OCI-LY1 (cell line): ENCODE measurements at regions not wholly inside any gene's neighbourhood (a gene's known extent, or its start where the extent isn't known, plus 50 kb on each side); places are given as distances from the start of the nearest gene placed in this dataset.

ENCODE experiments used
- H2AFZ ChIP-seq: fragments of 200-600 bp; sonication (generic), shearing (Covaris generic); 2 replicates; pipeline ENCODE4 v1.6.0; 2014; ENCODE audit warnings: antibody characterized with exemption, mild to moderate bottlenecking, low read length
- H3F3A ChIP-seq: fragments of 200-600 bp; sonication (generic), shearing (Covaris generic); 2 replicates; pipeline ENCODE4 v1.6.0; 2014; ENCODE audit warnings: mild to moderate bottlenecking, antibody characterized with exemption, low read length, moderate library complexity; ENCODE audit not compliant: insufficient read depth
- H3K27ac ChIP-seq: fragments of 200-600 bp; sonication (generic); 2 replicates; pipeline ENCODE4 v1.5.1; 2014; ENCODE audit warnings: low read length, mixed run types, mild to moderate bottlenecking, low read depth; ENCODE audit not compliant: poor library complexity, severe bottlenecking
- H3K27me3 ChIP-seq: fragments of 200-600 bp; sonication (generic); 2 replicates; pipeline ENCODE4 v1.6.0; 2014; ENCODE audit warnings: antibody characterized with exemption, mild to moderate bottlenecking, low read length, moderate library complexity; ENCODE audit not compliant: insufficient read depth
- H3K36me3 ChIP-seq: fragments of 200-600 bp; sonication (generic); 2 replicates; pipeline ENCODE4 v1.6.1; 2014; ENCODE audit warnings: mild to moderate bottlenecking, antibody characterized with exemption, low read length, moderate library complexity, mixed read lengths; ENCODE audit not compliant: insufficient read depth
- H3K4me1 ChIP-seq: fragments of 200-600 bp; sonication (generic); 2 replicates; pipeline ENCODE4 v1.5.1; 2014; ENCODE audit warnings: mild to moderate bottlenecking, low read length, moderate library complexity; ENCODE audit not compliant: insufficient read depth, severe bottlenecking
- H3K4me2 ChIP-seq: fragments of 200-600 bp; sonication (generic), shearing (Covaris generic); 2 replicates; pipeline ENCODE4 v1.6.1; 2014; ENCODE audit warnings: low read length
- H3K4me3 ChIP-seq: fragments of 200-600 bp; sonication (generic); 2 replicates; pipeline ENCODE4 v1.5.1; 2014; ENCODE audit warnings: low read length, low read depth, mild to moderate bottlenecking, mixed read lengths; ENCODE audit not compliant: poor library complexity, severe bottlenecking
- H3K79me2 ChIP-seq: fragments of 200-600 bp; shearing (Covaris generic); 2 replicates; pipeline ENCODE4 v1.6.1; 2016; ENCODE audit warnings: mixed run types, low read length, mixed read lengths; ENCODE audit not compliant: insufficient read depth
- H3K9ac ChIP-seq: fragments of 200-600 bp; sonication (generic), shearing (Covaris generic); 2 replicates; pipeline ENCODE4 v1.6.1; 2014; ENCODE audit warnings: mild to moderate bottlenecking, low read length, mixed read lengths
- H3K9me2 ChIP-seq: fragments of 200-600 bp; sonication (generic), shearing (Covaris generic); 2 replicates; pipeline ENCODE4 v1.6.1; 2014; ENCODE audit warnings: low read depth, mild to moderate bottlenecking, low read length, mixed read lengths
- H3K9me3 ChIP-seq: fragments of 200-600 bp; shearing (Covaris generic); 2 replicates; pipeline ENCODE4 v1.6.1; 2014; ENCODE audit warnings: low read length, mixed read lengths
- H4K20me1 ChIP-seq: fragments of 200-600 bp; sonication (generic), shearing (Covaris generic); 2 replicates; pipeline ENCODE4 v1.6.0; 2016; ENCODE audit warnings: mild to moderate bottlenecking, low read length; ENCODE audit not compliant: insufficient read depth
- CTCF ChIP-seq: fragments of 200-600 bp; sonication (generic), shearing (Covaris generic); IDR thresholded peaks from 2 replicates; pipeline ENCODE4 v1.5.1; 2017; ENCODE audit warnings: mild to moderate bottlenecking, antibody characterized with exemption, low read length, moderate library complexity, mixed read lengths
- EZH2 ChIP-seq: fragments of 200-600 bp; sonication (generic), shearing (Covaris generic); IDR thresholded peaks from 2 replicates; pipeline ENCODE4 v1.8.0; 2017; ENCODE audit warnings: borderline replicate concordance, mixed run types, mild to moderate bottlenecking, antibody characterized with exemption, low read length, moderate library complexity, mixed read lengths

- Histone ChIP-seq H3K9me3 (no peaks in the 10 kb centered on the region), H4K20me1 (no peaks in the 10 kb centered on the region), H3K27ac (no peak overlapping the region), H3F3A (no peaks in the 10 kb centered on the region), H3K4me3 (no peak overlapping the region), H3K36me3 (no peaks in the 10 kb centered on the region; the same call in 1 of the 2 replicates), H3K4me1 (no peaks in the 10 kb centered on the region), H3K9me2 (no peaks in the 10 kb centered on the region), H3K27me3 (no peaks in the 10 kb centered on the region), H3K79me2 (no peaks in the 10 kb centered on the region), H3K9ac (no peak overlapping the region), H2AFZ (no peak overlapping the region), H3K4me2 (no peak overlapping the region)
- peak; percentile 84 for TF ChIP-seq CTCF
- TF ChIP-seq EZH2, result no peak
These were observed 139.8 kb downstream of the OR2B2 start for GRCh38 chr6:27772261-27773001.

GRCh38 chr6:27771235-27771634 lies 141.0 kb downstream of the OR2B2 start:
- H3K4me2 ChIP-seq, result no peak overlapping the region
- no peaks in the 10 kb centered on the region for H3K27me3 ChIP-seq
- H3K9ac ChIP-seq, result no peak overlapping the region
- no peaks in the 10 kb centered on the region for H3F3A ChIP-seq
- no peak overlapping the region for H3K4me3 ChIP-seq
- no peaks in the 10 kb centered on the region for H3K9me3 ChIP-seq
- TF ChIP-seq CTCF (no peak), EZH2 (no peak)
- H3K9me2 ChIP-seq, result no peaks in the 10 kb centered on the region
- no peak overlapping the region for H3K27ac ChIP-seq
- no peaks in the 10 kb centered on the region for H3K4me1 ChIP-seq
- no peaks in the 10 kb centered on the region for H3K79me2 ChIP-seq
- no peaks in the 10 kb centered on the region for H4K20me1 ChIP-seq
- H3K36me3 ChIP-seq, result no peaks in the 10 kb centered on the region; the same call in 1 of the 2 replicates
- no peak overlapping the region for H2AFZ ChIP-seq

GRCh38 chr6:27770724-27771123 lies 141.5 kb downstream of the OR2B2 start:
- Histone ChIP-seq H3K4me2 (no peak overlapping the region), H3K79me2 (no peaks in the 10 kb centered on the region), H3K36me3 (no peaks in the 10 kb centered on the region; the same call in 1 of the 2 replicates), H3K9me3 (no peaks in the 10 kb centered on the region), H3K27ac (no peak overlapping the region), H3K4me3 (no peak overlapping the region), H4K20me1 (no peaks in the 10 kb centered on the region), H3K9ac (no peak overlapping the region), H2AFZ (no peak overlapping the region), H3K9me2 (no peaks in the 10 kb centered on the region), H3K27me3 (no peaks in the 10 kb centered on the region), H3K4me1 (no peaks in the 10 kb centered on the region), H3F3A (no peaks in the 10 kb centered on the region)
- TF ChIP-seq CTCF (no peak), EZH2 (no peak)
